Thoracic aorta (tissue), 2 donors: ENCODE measurements at regions not wholly inside any gene's neighbourhood (a gene's known extent, or its start where the extent isn't known, plus 50 kb on each side); places are given as distances from the start of the nearest gene placed in this dataset.

Experiments used
- ATAC-seq: fragments of 150-250 bp; one replicate; pipeline ENCODE4 v1.8.0; 2017; ENCODE audit warnings: low read depth; ENCODE audit not compliant: insufficient number of reproducible peaks, low FRiP score
- DNase-seq: peaks from one replicate; pipeline ENCODE4 v3.0.0-alpha.2; 2020; ENCODE audit warnings: low spot score
- H3K27ac ChIP-seq, 2 donors: fragments of 200-600 bp; sonication (generic); 1 replicate in 1 of 2; 2 replicates in 1 of 2; pipeline ENCODE4 v1.5.1; 2016; ENCODE audit warnings: mild to moderate bottlenecking in 2 of 2, moderate library complexity in 2 of 2
- H3K27me3 ChIP-seq: fragments of 200-600 bp; sonication (generic); replicated peaks from 2 replicates; pipeline ENCODE4 v1.6.0; 2016; ENCODE audit warnings: mild to moderate bottlenecking; ENCODE audit not compliant: insufficient read depth
- H3K36me3 ChIP-seq: fragments of 200-600 bp; sonication (generic); one replicate; pipeline ENCODE4 v1.5.1; 2016
- H3K4me1 ChIP-seq, 2 donors: fragments of 200-600 bp; sonication (generic); 1 replicate in 1 of 2; 2 replicates in 1 of 2; pipeline versions ENCODE4 v1.5.1 to v1.6.0; 2016; ENCODE audit warnings: low read depth in 2 of 2, mild to moderate bottlenecking in 1 of 2; ENCODE audit not compliant: control insufficient read depth in 1 of 2
- H3K4me3 ChIP-seq: fragments of 200-600 bp; sonication (generic); 2 replicates; pipeline ENCODE4 v1.5.1; 2016; ENCODE audit warnings: mild to moderate bottlenecking
- H3K9me3 ChIP-seq: fragments of 200-600 bp; sonication (generic); 2 replicates; pipeline ENCODE4 v1.5.1; 2016
- TF ChIP-seq, protein P1 (sequence below): fragments of 200-600 bp; sonication (generic); IDR thresholded peaks from one replicate; pipeline ENCODE4 v1.5.1; 2019; ENCODE audit warnings: antibody characterized with exemption

DNA sequence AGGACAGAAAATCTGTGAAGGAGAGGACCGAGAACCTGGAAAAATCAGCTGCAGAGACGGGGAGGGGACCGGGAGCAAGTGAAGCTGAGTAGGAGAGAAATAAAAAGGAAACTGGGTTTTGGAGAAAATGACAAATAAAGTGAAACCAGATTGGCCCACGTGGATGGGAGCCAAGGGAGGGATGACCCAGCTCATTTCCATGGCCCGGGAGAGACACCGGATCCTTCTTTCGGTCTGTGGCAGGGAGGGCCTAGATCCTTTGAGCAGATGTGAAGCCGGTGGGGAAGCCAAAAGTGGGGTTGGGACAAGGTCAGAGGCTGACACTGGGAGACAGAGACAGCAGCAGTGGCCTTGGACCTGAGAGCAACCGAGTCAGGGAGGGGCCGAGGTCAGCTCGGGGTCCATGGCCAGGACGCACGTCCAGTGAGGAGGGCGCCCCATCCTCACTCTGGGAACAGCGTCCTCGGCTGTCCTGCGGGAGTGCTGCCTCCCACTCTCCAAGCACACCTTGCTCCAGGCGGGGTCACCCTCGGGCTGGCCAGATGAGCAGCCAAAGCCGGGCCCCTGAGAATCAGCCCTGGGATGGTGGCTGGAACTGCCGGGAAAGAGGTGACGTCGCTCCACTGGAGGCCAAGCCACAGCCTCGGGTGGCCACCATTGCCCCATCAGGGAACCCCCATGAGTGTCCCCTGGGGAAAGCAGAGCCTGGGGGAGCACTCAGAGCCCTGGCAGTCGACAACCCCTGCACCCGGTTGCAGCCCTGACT is 50.8 kb upstream of the CDR2 start:
- Histone ChIP-seq H3K9me3 (no peaks in the 10 kb centered on the region), H3K27me3 (no peaks in the 10 kb centered on the region), H3K27ac (peak overlapping the region; percentile 81 to 92), H3K4me1 (peaks cover 0 to 21% of the 10 kb centered on the region in 2 donors), H3K4me3 (peak overlapping the region; percentile 62), H3K36me3 (peaks cover 21% of the 10 kb centered on the region)
- TF ChIP-seq, protein P1, sequence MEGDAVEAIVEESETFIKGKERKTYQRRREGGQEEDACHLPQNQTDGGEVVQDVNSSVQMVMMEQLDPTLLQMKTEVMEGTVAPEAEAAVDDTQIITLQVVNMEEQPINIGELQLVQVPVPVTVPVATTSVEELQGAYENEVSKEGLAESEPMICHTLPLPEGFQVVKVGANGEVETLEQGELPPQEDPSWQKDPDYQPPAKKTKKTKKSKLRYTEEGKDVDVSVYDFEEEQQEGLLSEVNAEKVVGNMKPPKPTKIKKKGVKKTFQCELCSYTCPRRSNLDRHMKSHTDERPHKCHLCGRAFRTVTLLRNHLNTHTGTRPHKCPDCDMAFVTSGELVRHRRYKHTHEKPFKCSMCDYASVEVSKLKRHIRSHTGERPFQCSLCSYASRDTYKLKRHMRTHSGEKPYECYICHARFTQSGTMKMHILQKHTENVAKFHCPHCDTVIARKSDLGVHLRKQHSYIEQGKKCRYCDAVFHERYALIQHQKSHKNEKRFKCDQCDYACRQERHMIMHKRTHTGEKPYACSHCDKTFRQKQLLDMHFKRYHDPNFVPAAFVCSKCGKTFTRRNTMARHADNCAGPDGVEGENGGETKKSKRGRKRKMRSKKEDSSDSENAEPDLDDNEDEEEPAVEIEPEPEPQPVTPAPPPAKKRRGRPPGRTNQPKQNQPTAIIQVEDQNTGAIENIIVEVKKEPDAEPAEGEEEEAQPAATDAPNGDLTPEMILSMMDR, result no peak
- DNase-seq (no peak), ATAC-seq (no peak)

DNA sequence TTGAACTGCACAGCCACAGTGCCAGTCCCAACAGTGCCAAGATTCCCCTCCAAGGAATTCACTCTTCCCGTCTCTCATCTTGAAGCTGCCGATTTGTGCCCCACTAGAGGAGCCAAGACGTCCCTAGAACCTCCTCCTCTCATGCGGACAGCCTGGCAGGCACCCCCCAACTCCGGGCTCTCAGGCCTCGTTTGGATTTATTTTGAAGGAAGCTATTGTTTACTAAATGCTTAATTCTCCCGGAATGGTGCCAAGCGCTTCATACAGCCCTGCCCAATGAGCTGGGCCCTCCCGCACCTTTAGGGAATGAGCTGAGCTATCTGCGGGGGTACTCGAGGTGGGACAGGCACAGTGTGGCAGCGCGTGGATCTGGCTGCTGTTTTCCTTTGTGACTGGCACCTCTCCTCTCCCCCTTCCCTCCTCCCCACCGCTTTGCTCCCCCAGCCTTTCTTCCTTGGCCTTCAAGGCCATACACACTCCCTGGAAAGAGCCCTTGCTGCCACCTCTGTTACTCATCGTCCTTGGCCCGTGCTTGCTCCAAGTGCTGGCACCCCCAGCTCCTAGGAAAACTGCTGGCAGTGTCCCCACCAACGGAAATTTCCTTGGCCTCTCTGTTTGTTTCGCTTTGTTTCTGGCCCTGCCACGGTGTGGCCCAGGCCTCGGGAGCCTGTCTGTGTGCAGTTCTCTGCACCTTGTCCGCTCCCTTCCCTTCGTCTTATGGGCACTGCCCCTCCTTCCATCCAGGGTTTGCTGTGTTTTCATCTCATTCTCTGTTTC is 49.9 kb upstream of the CDR2 start:
- TF ChIP-seq, protein P1, result no peak

More for the DNA sequence above, 49.9 kb upstream of the CDR2 start:
- Histone ChIP-seq H3K36me3 (peaks cover 25% of the 10 kb centered on the region), H3K9me3 (no peaks in the 10 kb centered on the region), H3K27ac (peak overlapping the region; percentile 81 to 92), H3K4me1 (peaks cover 0 to 21% of the 10 kb centered on the region in 2 donors), H3K27me3 (no peaks in the 10 kb centered on the region), H3K4me3 (peak overlapping the region; percentile 62)
- ATAC-seq (peak; percentile 93), DNase-seq (peak; percentile 25)
